GM19043 (cell line): ENCODE measurements at regions not wholly inside any gene's neighbourhood (a gene's known extent, or its start where the extent isn't known, plus 50 kb on each side); places are given as distances from the start of the nearest gene placed in this dataset.
"Not testable (repeated sequence)": the region's sequence is repeated elsewhere in the genome, so short reads cannot be mapped to it uniquely, and the experiment has no call there.

Source experiments
- ATAC-seq: cut with Tn5 transposase; IDR thresholded peaks from one replicate; pipeline ENCODE4 v1.9.1; 2021; ENCODE audit warnings: low read depth; ENCODE audit not compliant: unreplicated experiment

- no peak for ATAC-seq
Observed at GRCh38 chr5:60020457-60020856, 126.9 kb upstream of the PDE4D start.

- not testable (repeated sequence) for ATAC-seq
Observed at GRCh38 chr5:60018960-60019359, 125.4 kb upstream of the PDE4D start.

GRCh38 chr5:60018091-60018490 lies 124.6 kb upstream of the PDE4D start:
- no peak for ATAC-seq

GRCh38 chr5:60014331-60014730 lies 120.8 kb upstream of the PDE4D start:
- no peak for ATAC-seq

GRCh38 chr5:60010853-60011252 lies 117.3 kb upstream of the PDE4D start:
- no peak for ATAC-seq

GRCh38 chr5:60010328-60010727 lies 116.8 kb upstream of the PDE4D start:
- no peak for ATAC-seq

GRCh38 chr5:60007729-60008128 lies 114.2 kb upstream of the PDE4D start:
- ATAC-seq: no peak

GRCh38 chr5:59999056-59999455 lies 105.5 kb upstream of the PDE4D start:
- ATAC-seq: no peak

- ATAC-seq: no peak
Observed at GRCh38 chr5:59992206-59992605, 98.7 kb upstream of the PDE4D start.

- ATAC-seq: no peak
Observed at GRCh38 chr5:59988396-59988795, 94.9 kb upstream of the PDE4D start.

- no peak for ATAC-seq
Observed at GRCh38 chr5:59976342-59976741, 82.8 kb upstream of the PDE4D start.

GRCh38 chr5:59972043-59972442 lies 78.5 kb upstream of the PDE4D start:
- no peak for ATAC-seq

- ATAC-seq: no peak
Observed at GRCh38 chr5:59959330-59959729, 65.8 kb upstream of the PDE4D start.

- no peak for ATAC-seq
Observed at GRCh38 chr5:59956130-59956783, 62.7 kb upstream of the PDE4D start.

- ATAC-seq: no peak
Observed at GRCh38 chr5:59955241-59955640, 61.7 kb upstream of the PDE4D start.

GRCh38 chr5:59943452-59944113 lies 50.1 kb upstream of the PDE4D start:
- no peak for ATAC-seq
